Breast epithelium (tissue), 4 donors: ENCODE measurements at regions not wholly inside any gene's neighbourhood (a gene's known extent, or its start where the extent isn't known, plus 50 kb on each side); places are given as distances from the start of the nearest gene placed in this dataset.

Experiments
- DNase-seq, 2 donors: peaks; one replicate each; pipeline ENCODE4 v3.0.0-alpha.2; 2019; ENCODE audit warnings: low spot score in 2 of 2
- H3K27ac ChIP-seq, 2 donors: fragments of 200-600 bp; sonication (generic) in 1 of 2; one replicate each; pipeline ENCODE4 v1.5.1; 2016 to 2019; ENCODE audit warnings: mild to moderate bottlenecking in 1 of 2
- H3K27me3 ChIP-seq, 2 donors: fragments of 200-600 bp; sonication (generic) in 1 of 2; one replicate each; pipeline versions ENCODE4 v1.5.1 to v1.6.0; 2017 to 2019; ENCODE audit warnings: control low read depth in 1 of 2, mild to moderate bottlenecking in 1 of 2
- H3K36me3 ChIP-seq: fragments of 200-600 bp; one replicate; pipeline ENCODE4 v1.5.1; 2019
- H3K4me1 ChIP-seq, 2 donors: fragments of 200-600 bp; sonication (generic); one replicate each; pipeline ENCODE4 v1.5.1; 2016 to 2019; ENCODE audit warnings: control low read depth in 1 of 2
- H3K4me3 ChIP-seq, 3 donors: fragments of 200-600 bp; sonication (generic); 1 replicate in 2 of 3; 2 replicates in 1 of 3; pipeline ENCODE4 v1.5.1; 2016 to 2019; ENCODE audit warnings: mild to moderate bottlenecking in 3 of 3, moderate library complexity in 2 of 3
- H3K9me3 ChIP-seq, 2 donors: fragments of 200-600 bp; sonication (generic) in 1 of 2; one replicate each; pipeline ENCODE4 v1.5.1; 2016 to 2019; ENCODE audit warnings: control low read depth in 1 of 2
- CTCF ChIP-seq, 3 donors: fragments of 450-650 bp; IDR thresholded peaks; one replicate each; pipeline ENCODE4 v1.5.1; 2016 to 2017; ENCODE audit warnings: antibody characterized with exemption in 3 of 3, mild to moderate bottlenecking in 3 of 3, moderate library complexity in 3 of 3
- POLR2A ChIP-seq: fragments of 450-650 bp; IDR thresholded peaks from one replicate; pipeline ENCODE4 v1.6.1; 2016; ENCODE audit warnings: antibody characterized with exemption, mild to moderate bottlenecking, moderate library complexity
- POLR2AphosphoS5 ChIP-seq, 3 donors: sonication (generic); formaldehyde crosslinking; IDR thresholded peaks; one replicate each; pipeline ENCODE4 v1.6.1; 2017; ENCODE audit warnings: antibody characterized with exemption in 3 of 3
- intact Hi-C: fragments of 100-400 bp; cut with DNase I; formaldehyde crosslinking; loops from one replicate; pipeline ENCODE4 v1.15.1; 2023; ENCODE audit warnings: low total_unique reads

DNA sequence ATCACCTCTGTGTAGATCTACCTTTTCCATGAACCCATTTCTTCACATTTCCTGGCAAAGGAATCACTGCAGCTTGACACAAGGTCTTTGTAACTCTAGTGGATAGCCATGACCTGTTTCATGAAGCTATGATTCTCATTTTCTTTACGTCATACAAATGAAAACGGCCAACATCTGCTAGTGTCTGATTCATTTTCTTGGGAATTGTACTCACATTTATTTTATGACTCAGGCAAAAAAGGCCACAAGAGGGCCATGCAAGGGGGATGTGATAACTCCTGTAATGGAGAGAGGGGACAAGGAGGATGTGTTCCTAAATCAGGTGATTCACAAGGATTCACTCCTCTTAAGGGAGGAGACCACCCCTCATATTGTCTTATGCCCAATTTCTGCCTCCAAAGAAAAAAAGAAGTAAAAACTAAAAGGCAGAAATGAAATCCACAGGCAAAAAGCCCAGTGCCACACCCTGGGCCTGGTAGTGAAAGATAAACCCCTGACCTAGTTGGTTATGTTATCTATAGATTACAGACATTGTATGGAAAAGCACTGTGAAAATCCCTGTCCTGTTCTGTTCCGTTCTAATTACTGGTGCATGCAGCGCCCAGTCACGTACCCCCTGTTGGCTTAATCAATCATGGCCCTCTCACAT, 249.9 kb downstream of the IPMK start:
- intact Hi-C loops, result no loop called here
- Histone ChIP-seq H3K27me3 (no peaks in the 10 kb centered on the region), H3K4me1 (no peaks in the 10 kb centered on the region), H3K4me3 (no peak overlapping the region), H3K9me3 (no peaks in the 10 kb centered on the region), H3K27ac (no peak overlapping the region), H3K36me3 (no peaks in the 10 kb centered on the region)
- TF ChIP-seq POLR2A, result no peak
- no peak for TF ChIP-seq CTCF (IDR thresholded peaks at IDR 0.05)
- TF ChIP-seq POLR2AphosphoS5 (IDR thresholded peaks at IDR 0.05), result no peak
- no peak for DNase-seq

- TF ChIP-seq POLR2A (no peak), CTCF (IDR thresholded peaks at IDR 0.05) (no peak), POLR2AphosphoS5 (IDR thresholded peaks at IDR 0.05) (no peak)
- Histone ChIP-seq H3K4me3 (no peak overlapping the region), H3K9me3 (no peaks in the 10 kb centered on the region), H3K27me3 (no peaks in the 10 kb centered on the region), H3K27ac (no peak overlapping the region), H3K4me1 (no peaks in the 10 kb centered on the region), H3K36me3 (no peaks in the 10 kb centered on the region)
- no peak for DNase-seq
- intact Hi-C loops, result no loop called here
Measured at GRCh38 chr10:58016614-58017013, 251.1 kb downstream of the IPMK start.

DNA sequence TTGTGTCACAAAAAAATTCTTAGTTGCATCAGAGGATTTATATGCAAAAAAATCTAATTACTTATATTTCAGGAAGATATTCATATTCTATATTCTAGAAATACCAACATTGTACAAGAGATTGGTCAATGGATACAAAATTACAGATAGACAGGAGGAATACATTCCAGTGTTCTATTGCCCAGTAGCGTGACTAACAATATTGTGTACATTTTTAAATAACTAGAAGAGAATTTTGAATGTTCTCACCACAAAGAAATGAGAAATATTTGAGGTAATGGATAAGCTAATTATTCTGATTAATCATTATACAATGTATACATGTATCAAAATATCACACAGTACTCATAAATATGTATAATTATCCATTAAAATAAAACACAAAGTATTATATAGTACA, 253.3 kb downstream of the IPMK start:
- no peak for DNase-seq
- Histone ChIP-seq H3K4me1 (no peaks in the 10 kb centered on the region), H3K36me3 (no peaks in the 10 kb centered on the region), H3K27ac (no peak overlapping the region), H3K4me3 (no peak overlapping the region), H3K9me3 (no peaks in the 10 kb centered on the region), H3K27me3 (no peaks in the 10 kb centered on the region)
- no peak for TF ChIP-seq CTCF (IDR thresholded peaks at IDR 0.05)
- no peak for TF ChIP-seq POLR2A
- no peak for TF ChIP-seq POLR2AphosphoS5 (IDR thresholded peaks at IDR 0.05)
- intact Hi-C loops, result no loop called here

- no peak for DNase-seq
- no peaks in the 10 kb centered on the region for H3K4me1 ChIP-seq
- H3K27me3 ChIP-seq, result no peaks in the 10 kb centered on the region
- TF ChIP-seq CTCF (IDR thresholded peaks at IDR 0.05) (no peak), POLR2AphosphoS5 (IDR thresholded peaks at IDR 0.05) (no peak), POLR2A (no peak)
- H3K27ac ChIP-seq, result no peak overlapping the region
- no peaks in the 10 kb centered on the region for H3K36me3 ChIP-seq
- H3K4me3 ChIP-seq, result no peak overlapping the region
- intact Hi-C loops, result no loop called here
- no peaks in the 10 kb centered on the region for H3K9me3 ChIP-seq
Measured at GRCh38 chr10:58013406-58013805, 254.3 kb downstream of the IPMK start.

DNA sequence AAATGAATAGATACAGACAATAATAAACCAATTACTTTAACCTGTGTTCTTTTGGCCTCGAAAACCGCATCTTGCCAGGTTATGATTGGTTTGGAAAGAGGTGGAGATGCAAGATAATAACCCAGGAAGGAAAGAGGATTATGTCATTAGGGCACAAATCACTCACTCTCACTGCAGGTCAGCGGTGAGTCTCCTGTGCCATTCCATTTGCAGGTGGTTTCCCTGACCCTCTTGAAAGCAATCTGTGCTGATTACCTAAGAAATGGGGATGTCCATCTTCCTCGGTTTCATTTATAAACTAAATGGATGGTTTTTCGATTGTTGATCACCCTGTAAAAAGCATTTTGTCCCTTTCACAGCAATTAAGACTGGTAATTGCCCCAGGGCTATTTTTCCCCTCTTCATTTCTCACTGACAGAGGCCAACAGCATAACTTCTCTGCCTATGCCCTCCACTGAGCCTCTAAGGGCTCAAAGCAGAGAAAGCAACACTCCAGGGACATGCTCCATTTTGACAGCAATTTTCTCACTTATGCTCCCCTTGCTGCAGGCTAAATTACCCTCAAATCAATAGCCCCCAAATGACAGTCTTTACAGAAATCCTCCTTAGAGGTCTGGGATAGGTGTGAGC, 257.5 kb downstream of the IPMK start:
- intact Hi-C loops, result no loop called here
- Histone ChIP-seq H3K4me1 (no peaks in the 10 kb centered on the region), H3K9me3 (no peaks in the 10 kb centered on the region), H3K27me3 (no peaks in the 10 kb centered on the region), H3K36me3 (no peaks in the 10 kb centered on the region), H3K27ac (no peak overlapping the region), H3K4me3 (no peak overlapping the region)
- TF ChIP-seq POLR2A (no peak), POLR2AphosphoS5 (IDR thresholded peaks at IDR 0.05) (no peak)
- no peak for DNase-seq
